SK-N-SH (cell line): ENCODE measurements at regions not wholly inside any gene's neighbourhood (a gene's known extent, or its start where the extent isn't known, plus 50 kb on each side); places are given as distances from the start of the nearest gene placed in this dataset.

ENCODE experiments used
- FOSL2 ChIP-seq: IDR thresholded peaks from 2 replicates; pipeline ENCODE4 v1.4.0; 2012; ENCODE audit warnings: low read depth, mild to moderate bottlenecking, moderate library complexity, borderline replicate concordance
- NRF1 ChIP-seq: IDR thresholded peaks from 2 replicates; pipeline ENCODE4 v1.6.1; 2012; ENCODE audit warnings: low read depth, mild to moderate bottlenecking, low read length
- POLR2AphosphoS5 ChIP-seq: IDR thresholded peaks from 2 replicates; pipeline ENCODE4 v1.6.1; 2012; ENCODE audit warnings: low read depth, low read length
- RCOR1 ChIP-seq: fragments of 150-350 bp; IDR thresholded peaks from 2 replicates; pipeline ENCODE4 v1.6.1; 2017; ENCODE audit warnings: antibody characterized with exemption, low read length
- TF ChIP-seq, protein P1 (sequence below): fragments of 200-600 bp; sonication (generic); IDR thresholded peaks from 2 replicates; pipeline ENCODE4 v1.6.1; 2017; ENCODE audit warnings: antibody characterized with exemption, mild to moderate bottlenecking, moderate library complexity
- TF ChIP-seq, protein P2 (sequence below): IDR thresholded peaks from 2 replicates; pipeline ENCODE4 v1.6.1; 2012; ENCODE audit warnings: mild to moderate bottlenecking, low read depth, low read length, moderate library complexity
- TF ChIP-seq, protein P3 (sequence below): IDR thresholded peaks from 2 replicates; pipeline ENCODE4 v1.4.0; 2012; ENCODE audit warnings: low read depth

DNA sequence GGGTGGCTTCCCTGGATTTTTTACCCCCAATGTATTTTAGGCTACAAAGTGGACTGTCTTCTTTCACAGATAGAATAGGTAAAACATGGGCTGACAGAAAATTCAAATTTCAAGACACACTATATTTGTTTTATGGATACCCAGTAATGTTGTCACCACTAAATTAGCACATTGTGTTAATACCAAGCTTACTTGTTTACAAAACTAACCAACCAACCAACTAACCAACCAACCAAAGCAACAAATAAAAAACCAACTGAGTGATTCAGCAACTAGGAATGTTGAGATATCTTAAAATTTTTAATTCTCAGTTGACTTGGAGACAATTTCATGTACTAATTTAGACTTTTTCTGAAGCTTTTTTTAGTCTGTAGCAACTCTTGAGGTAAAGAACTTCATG lies 69.3 kb upstream of the CTSC start:
- TF ChIP-seq, protein P1, sequence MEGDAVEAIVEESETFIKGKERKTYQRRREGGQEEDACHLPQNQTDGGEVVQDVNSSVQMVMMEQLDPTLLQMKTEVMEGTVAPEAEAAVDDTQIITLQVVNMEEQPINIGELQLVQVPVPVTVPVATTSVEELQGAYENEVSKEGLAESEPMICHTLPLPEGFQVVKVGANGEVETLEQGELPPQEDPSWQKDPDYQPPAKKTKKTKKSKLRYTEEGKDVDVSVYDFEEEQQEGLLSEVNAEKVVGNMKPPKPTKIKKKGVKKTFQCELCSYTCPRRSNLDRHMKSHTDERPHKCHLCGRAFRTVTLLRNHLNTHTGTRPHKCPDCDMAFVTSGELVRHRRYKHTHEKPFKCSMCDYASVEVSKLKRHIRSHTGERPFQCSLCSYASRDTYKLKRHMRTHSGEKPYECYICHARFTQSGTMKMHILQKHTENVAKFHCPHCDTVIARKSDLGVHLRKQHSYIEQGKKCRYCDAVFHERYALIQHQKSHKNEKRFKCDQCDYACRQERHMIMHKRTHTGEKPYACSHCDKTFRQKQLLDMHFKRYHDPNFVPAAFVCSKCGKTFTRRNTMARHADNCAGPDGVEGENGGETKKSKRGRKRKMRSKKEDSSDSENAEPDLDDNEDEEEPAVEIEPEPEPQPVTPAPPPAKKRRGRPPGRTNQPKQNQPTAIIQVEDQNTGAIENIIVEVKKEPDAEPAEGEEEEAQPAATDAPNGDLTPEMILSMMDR: no peak
- TF ChIP-seq, protein P2, sequence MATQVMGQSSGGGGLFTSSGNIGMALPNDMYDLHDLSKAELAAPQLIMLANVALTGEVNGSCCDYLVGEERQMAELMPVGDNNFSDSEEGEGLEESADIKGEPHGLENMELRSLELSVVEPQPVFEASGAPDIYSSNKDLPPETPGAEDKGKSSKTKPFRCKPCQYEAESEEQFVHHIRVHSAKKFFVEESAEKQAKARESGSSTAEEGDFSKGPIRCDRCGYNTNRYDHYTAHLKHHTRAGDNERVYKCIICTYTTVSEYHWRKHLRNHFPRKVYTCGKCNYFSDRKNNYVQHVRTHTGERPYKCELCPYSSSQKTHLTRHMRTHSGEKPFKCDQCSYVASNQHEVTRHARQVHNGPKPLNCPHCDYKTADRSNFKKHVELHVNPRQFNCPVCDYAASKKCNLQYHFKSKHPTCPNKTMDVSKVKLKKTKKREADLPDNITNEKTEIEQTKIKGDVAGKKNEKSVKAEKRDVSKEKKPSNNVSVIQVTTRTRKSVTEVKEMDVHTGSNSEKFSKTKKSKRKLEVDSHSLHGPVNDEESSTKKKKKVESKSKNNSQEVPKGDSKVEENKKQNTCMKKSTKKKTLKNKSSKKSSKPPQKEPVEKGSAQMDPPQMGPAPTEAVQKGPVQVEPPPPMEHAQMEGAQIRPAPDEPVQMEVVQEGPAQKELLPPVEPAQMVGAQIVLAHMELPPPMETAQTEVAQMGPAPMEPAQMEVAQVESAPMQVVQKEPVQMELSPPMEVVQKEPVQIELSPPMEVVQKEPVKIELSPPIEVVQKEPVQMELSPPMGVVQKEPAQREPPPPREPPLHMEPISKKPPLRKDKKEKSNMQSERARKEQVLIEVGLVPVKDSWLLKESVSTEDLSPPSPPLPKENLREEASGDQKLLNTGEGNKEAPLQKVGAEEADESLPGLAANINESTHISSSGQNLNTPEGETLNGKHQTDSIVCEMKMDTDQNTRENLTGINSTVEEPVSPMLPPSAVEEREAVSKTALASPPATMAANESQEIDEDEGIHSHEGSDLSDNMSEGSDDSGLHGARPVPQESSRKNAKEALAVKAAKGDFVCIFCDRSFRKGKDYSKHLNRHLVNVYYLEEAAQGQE: no peak
- TF ChIP-seq, protein P3, sequence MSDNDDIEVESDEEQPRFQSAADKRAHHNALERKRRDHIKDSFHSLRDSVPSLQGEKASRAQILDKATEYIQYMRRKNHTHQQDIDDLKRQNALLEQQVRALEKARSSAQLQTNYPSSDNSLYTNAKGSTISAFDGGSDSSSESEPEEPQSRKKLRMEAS: no peak
- TF ChIP-seq NRF1 (no peak), FOSL2 (no peak), RCOR1 (no peak), POLR2AphosphoS5 (no peak)
